GM06990 (cell line): ENCODE measurements at regions not wholly inside any gene's neighbourhood (a gene's known extent, or its start where the extent isn't known, plus 50 kb on each side); places are given as distances from the start of the nearest gene placed in this dataset.
A peak's percentile ranks its signal among the peaks of the same experiment; 100 is the strongest.
"Not testable (repeated sequence)": the region's sequence is repeated elsewhere in the genome, so short reads cannot be mapped to it uniquely, and the experiment has no call there.

Source experiments
- DNase-seq: peaks from one replicate; pipeline ENCODE4 v3.0.0-alpha.2; 2011; ENCODE audit not compliant: insufficient read length; ENCODE audit errors: extremely low read depth
- H3K27me3 ChIP-seq: replicated peaks from 2 replicates; pipeline ENCODE4 v1.6.0; 2011; ENCODE audit warnings: low read length; ENCODE audit not compliant: control insufficient read depth, insufficient read depth
- H3K36me3 ChIP-seq: 2 replicates; pipeline ENCODE4 v1.5.1; 2011; ENCODE audit warnings: low read length; ENCODE audit not compliant: control insufficient read depth, insufficient read depth
- H3K4me3 ChIP-seq: replicated peaks from 2 replicates; pipeline ENCODE4 v1.5.1; 2011; ENCODE audit warnings: low read depth, mild to moderate bottlenecking, control low read depth, low read length
- TF ChIP-seq, protein P1 (sequence below): IDR thresholded peaks from 2 replicates; pipeline ENCODE4 v1.5.1; 2011; ENCODE audit warnings: low read length, control low read depth, mild to moderate bottlenecking, inconsistent platforms; ENCODE audit not compliant: insufficient read depth, poor library complexity, severe bottlenecking

DNA sequence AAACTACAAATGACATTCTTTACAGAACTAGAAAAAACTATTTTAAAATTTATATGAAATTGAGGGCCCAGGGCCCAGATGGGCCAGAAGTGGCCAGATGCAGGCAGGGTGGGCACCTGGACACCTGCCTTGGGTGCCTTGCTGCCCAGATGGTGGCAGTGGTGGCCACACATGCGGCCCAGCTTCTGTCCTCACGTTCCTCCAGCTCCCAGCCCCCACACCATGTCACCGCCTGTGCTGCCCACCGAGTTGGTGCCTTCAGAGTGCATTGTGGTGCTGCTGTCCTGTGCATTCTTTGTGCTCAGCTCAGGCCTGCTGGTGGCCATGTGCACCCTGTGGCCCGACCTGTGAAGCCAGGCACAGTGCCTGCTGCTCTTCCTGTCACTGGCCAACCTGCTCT lies 216.8 kb upstream of the CXADR start:
- H3K27me3 ChIP-seq: no peaks in the 10 kb centered on the region
- TF ChIP-seq, protein P1, sequence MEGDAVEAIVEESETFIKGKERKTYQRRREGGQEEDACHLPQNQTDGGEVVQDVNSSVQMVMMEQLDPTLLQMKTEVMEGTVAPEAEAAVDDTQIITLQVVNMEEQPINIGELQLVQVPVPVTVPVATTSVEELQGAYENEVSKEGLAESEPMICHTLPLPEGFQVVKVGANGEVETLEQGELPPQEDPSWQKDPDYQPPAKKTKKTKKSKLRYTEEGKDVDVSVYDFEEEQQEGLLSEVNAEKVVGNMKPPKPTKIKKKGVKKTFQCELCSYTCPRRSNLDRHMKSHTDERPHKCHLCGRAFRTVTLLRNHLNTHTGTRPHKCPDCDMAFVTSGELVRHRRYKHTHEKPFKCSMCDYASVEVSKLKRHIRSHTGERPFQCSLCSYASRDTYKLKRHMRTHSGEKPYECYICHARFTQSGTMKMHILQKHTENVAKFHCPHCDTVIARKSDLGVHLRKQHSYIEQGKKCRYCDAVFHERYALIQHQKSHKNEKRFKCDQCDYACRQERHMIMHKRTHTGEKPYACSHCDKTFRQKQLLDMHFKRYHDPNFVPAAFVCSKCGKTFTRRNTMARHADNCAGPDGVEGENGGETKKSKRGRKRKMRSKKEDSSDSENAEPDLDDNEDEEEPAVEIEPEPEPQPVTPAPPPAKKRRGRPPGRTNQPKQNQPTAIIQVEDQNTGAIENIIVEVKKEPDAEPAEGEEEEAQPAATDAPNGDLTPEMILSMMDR: no peak
- H3K36me3 ChIP-seq: no peaks in the 10 kb centered on the region
- DNase-seq: peak; percentile 0
- H3K4me3 ChIP-seq: no peak overlapping the region

DNA sequence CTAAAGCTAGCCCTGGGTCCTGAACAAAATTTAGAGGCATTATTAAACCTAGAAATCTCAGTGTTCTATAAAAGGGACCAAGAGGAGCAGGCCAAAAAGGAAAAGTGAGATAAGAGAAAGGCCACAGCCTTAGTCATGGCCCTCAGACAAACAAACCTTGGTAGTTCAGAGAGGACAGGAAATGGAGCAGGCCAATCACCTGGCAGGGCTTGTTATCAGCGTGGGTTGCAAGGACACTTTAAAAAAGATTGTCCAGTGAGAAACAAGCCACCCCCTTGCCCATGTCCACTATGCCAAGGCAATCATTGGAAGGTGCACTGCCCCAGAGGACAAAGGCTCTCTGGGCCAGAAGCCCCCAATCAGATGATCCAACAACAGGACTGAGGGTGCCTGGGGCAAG lies 213.3 kb upstream of the CXADR start:
- not testable (repeated sequence) for H3K27me3 ChIP-seq, H3K36me3 ChIP-seq, H3K4me3 ChIP-seq, DNase-seq

- H3K27me3 ChIP-seq, H3K36me3 ChIP-seq, DNase-seq, H3K4me3 ChIP-seq: not testable (repeated sequence)
Measured at GRCh38 chr21:17327715-17328114, 185.1 kb upstream of the CXADR start.

- TF ChIP-seq, protein P1: no peak
- DNase-seq: no peak
- Histone ChIP-seq H3K4me3 (no peak overlapping the region), H3K36me3 (no peaks in the 10 kb centered on the region), H3K27me3 (no peaks in the 10 kb centered on the region)
Measured at GRCh38 chr21:17334484-17334883, 178.4 kb upstream of the CXADR start.

GRCh38 chr21:17340081-17340480 lies 172.8 kb upstream of the CXADR start:
- Histone ChIP-seq H3K36me3 (no peaks in the 10 kb centered on the region), H3K4me3 (no peak overlapping the region), H3K27me3 (no peaks in the 10 kb centered on the region)
- DNase-seq: no peak
- TF ChIP-seq, protein P1: no peak

DNA sequence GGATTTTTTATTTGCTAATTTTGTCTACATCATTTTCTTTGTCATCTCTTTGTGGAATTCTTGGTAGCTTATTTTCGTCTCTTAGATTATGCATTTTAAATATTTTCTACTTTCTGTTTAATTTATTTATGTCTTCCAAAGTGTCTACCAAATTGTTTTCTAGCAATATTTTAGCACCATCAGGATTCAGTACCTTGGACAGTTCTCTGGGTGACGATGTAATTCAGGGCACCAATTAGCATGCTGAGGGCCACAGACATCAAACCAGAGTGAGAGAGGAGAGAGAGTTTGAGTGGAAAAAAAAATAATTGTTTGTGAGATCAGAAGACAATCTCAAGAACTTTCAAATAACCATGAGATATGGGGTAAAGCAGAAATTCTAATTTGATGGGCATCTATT lies 169.8 kb upstream of the CXADR start:
- no peak overlapping the region for H3K4me3 ChIP-seq
- no peak for DNase-seq
- TF ChIP-seq, protein P1: no peak
- H3K27me3 ChIP-seq: no peaks in the 10 kb centered on the region
- H3K36me3 ChIP-seq: no peaks in the 10 kb centered on the region

- H3K4me3 ChIP-seq: no peak overlapping the region
- no peaks in the 10 kb centered on the region for H3K36me3 ChIP-seq
- no peaks in the 10 kb centered on the region for H3K27me3 ChIP-seq
- no peak for DNase-seq
- TF ChIP-seq, protein P1: no peak
Measured at GRCh38 chr21:17348357-17348756, 164.5 kb upstream of the CXADR start.
